KMS-11 (cell line): ENCODE measurements at regions not wholly inside any gene's neighbourhood (a gene's known extent, or its start where the extent isn't known, plus 50 kb on each side); places are given as distances from the start of the nearest gene placed in this dataset.

Experiments used
- H2AFZ ChIP-seq: fragments of 200-600 bp; sonication (generic); 2 replicates; pipeline ENCODE4 v1.6.1; 2016; ENCODE audit warnings: antibody characterized with exemption, mixed run types, low read depth
- H3K27ac ChIP-seq: fragments of 200-600 bp; sonication (generic); 2 replicates; pipeline ENCODE4 v1.6.1; 2016; ENCODE audit warnings: mild to moderate bottlenecking, mixed run types
- H3K27me3 ChIP-seq: fragments of 200-600 bp; sonication (generic); 2 replicates; pipeline ENCODE4 v1.6.1; 2017; ENCODE audit warnings: mild to moderate bottlenecking, low read depth, mixed run types, moderate library complexity; ENCODE audit not compliant: insufficient read depth
- H3K36me3 ChIP-seq: fragments of 200-600 bp; sonication (generic); 2 replicates; pipeline ENCODE4 v1.6.1; 2017; ENCODE audit warnings: mild to moderate bottlenecking, mixed run types; ENCODE audit not compliant: insufficient read depth
- H3K4me1 ChIP-seq: fragments of 200-600 bp; sonication (generic); 2 replicates; pipeline ENCODE4 v1.6.1; 2016; ENCODE audit warnings: mild to moderate bottlenecking, low read depth, mixed run types; ENCODE audit not compliant: poor library complexity, severe bottlenecking
- H3K4me2 ChIP-seq: fragments of 200-600 bp; sonication (generic); 2 replicates; pipeline ENCODE4 v1.7.0; 2016; ENCODE audit warnings: mild to moderate bottlenecking, mixed run types
- H3K4me3 ChIP-seq: fragments of 200-600 bp; sonication (generic); IDR thresholded peaks from 2 replicates; pipeline ENCODE4 v1.6.1; 2017; ENCODE audit warnings: low read depth, low read length, mixed read lengths; ENCODE audit not compliant: insufficient read depth
- H3K79me2 ChIP-seq: fragments of 200-600 bp; sonication (generic); 2 replicates; pipeline ENCODE4 v1.6.1; 2016; ENCODE audit warnings: low read depth, mixed run types; ENCODE audit not compliant: insufficient read depth
- H3K9ac ChIP-seq: fragments of 200-600 bp; sonication (generic); 2 replicates; pipeline ENCODE4 v1.6.1; 2016; ENCODE audit warnings: mild to moderate bottlenecking, mixed run types
- H4K20me1 ChIP-seq: fragments of 200-600 bp; sonication (generic); 2 replicates; pipeline ENCODE4 v1.6.1; 2016; ENCODE audit warnings: mild to moderate bottlenecking, mixed run types; ENCODE audit not compliant: insufficient read depth
- TF ChIP-seq, protein P1 (sequence below): fragments of 200-600 bp; sonication (generic); conservative IDR thresholded peaks from 2 replicates; pipeline ENCODE4 v1.6.1; 2017; ENCODE audit warnings: low read depth, mild to moderate bottlenecking, antibody characterized with exemption, low read length, moderate library complexity, mixed read lengths

- H4K20me1 ChIP-seq = no peaks in the 10 kb centered on the region
- H3K4me2 ChIP-seq = no peak overlapping the region
- H3K79me2 ChIP-seq = no peaks in the 10 kb centered on the region
- peaks cover 34% of the 10 kb centered on the region; the same call in 1 of the 2 replicates for H3K27me3 ChIP-seq
- no peak overlapping the region for H3K27ac ChIP-seq
- no peak overlapping the region for H2AFZ ChIP-seq
- TF ChIP-seq, protein P1, sequence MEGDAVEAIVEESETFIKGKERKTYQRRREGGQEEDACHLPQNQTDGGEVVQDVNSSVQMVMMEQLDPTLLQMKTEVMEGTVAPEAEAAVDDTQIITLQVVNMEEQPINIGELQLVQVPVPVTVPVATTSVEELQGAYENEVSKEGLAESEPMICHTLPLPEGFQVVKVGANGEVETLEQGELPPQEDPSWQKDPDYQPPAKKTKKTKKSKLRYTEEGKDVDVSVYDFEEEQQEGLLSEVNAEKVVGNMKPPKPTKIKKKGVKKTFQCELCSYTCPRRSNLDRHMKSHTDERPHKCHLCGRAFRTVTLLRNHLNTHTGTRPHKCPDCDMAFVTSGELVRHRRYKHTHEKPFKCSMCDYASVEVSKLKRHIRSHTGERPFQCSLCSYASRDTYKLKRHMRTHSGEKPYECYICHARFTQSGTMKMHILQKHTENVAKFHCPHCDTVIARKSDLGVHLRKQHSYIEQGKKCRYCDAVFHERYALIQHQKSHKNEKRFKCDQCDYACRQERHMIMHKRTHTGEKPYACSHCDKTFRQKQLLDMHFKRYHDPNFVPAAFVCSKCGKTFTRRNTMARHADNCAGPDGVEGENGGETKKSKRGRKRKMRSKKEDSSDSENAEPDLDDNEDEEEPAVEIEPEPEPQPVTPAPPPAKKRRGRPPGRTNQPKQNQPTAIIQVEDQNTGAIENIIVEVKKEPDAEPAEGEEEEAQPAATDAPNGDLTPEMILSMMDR = no peak
- no peak overlapping the region for H3K4me3 ChIP-seq
- no peaks in the 10 kb centered on the region for H3K4me1 ChIP-seq
- no peaks in the 10 kb centered on the region for H3K36me3 ChIP-seq
- no peak overlapping the region for H3K9ac ChIP-seq
Observed at GRCh38 chr20:48557380-48557779, 270.4 kb downstream of the PREX1 start.

DNA sequence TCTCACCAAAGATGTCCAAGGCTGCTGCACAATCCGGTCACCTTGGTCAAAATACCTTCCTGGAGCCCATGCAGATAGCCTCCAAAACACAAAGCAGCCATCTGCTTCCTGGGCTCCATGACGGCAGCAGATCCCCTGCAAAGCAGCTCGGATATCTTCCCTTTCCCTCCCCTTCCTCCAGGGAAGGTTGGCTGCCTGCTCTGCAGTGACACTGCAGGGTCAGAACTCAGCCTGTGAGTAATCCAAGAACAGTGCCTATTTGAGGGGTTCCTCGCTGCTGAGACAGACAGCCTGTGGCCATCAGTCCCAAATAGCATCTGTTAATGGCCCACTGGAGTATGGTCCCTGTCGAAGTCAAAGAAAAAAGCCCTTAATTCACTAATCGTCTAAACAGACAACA, 270.8 kb downstream of the PREX1 start:
- no peak overlapping the region for H3K4me3 ChIP-seq
- no peaks in the 10 kb centered on the region for H3K4me1 ChIP-seq

DNA sequence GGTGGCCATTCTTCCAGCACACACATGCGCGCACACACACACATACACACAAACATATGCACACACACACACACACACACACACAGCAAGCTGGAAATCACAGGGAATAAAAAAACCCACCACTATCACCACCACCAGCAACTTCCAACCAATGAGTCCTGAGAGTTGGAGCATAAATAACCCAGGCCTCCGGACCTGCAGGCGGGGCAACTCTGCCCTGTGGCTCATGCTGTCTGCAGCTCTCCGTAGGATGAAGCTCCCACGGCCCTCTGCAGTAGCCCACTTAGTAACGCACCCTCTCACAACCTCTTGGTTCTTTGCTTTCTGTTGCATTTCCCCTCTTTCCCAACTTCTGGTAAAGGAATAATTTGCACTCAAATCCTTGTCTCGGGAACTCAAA, 275.2 kb downstream of the PREX1 start:
- Histone ChIP-seq H3K79me2 (no peaks in the 10 kb centered on the region), H3K4me2 (no peak overlapping the region)
- TF ChIP-seq, protein P1 = no peak

More for the DNA sequence above, 270.8 kb downstream of the PREX1 start:
- H3K79me2 ChIP-seq = no peaks in the 10 kb centered on the region
- H4K20me1 ChIP-seq = no peaks in the 10 kb centered on the region
- no peak overlapping the region for H3K4me2 ChIP-seq
- H2AFZ ChIP-seq = no peak overlapping the region
- TF ChIP-seq, protein P1 = no peak
- H3K36me3 ChIP-seq = no peaks in the 10 kb centered on the region
- H3K27me3 ChIP-seq = peaks cover 34% of the 10 kb centered on the region; the same call in 1 of the 2 replicates
- no peak overlapping the region for H3K27ac ChIP-seq
- H3K9ac ChIP-seq = no peak overlapping the region

GRCh38 chr20:48550814-48551213, 277.0 kb downstream of the PREX1 start:
- Histone ChIP-seq H3K9ac (no peak overlapping the region), H2AFZ (no peak overlapping the region), H3K4me2 (no peak overlapping the region), H3K4me1 (no peaks in the 10 kb centered on the region), H4K20me1 (no peaks in the 10 kb centered on the region), H3K4me3 (no peak overlapping the region), H3K36me3 (no peaks in the 10 kb centered on the region), H3K27ac (no peak overlapping the region), H3K27me3 (peaks cover 36% of the 10 kb centered on the region; the same call in 1 of the 2 replicates), H3K79me2 (no peaks in the 10 kb centered on the region)
- TF ChIP-seq, protein P1 = no peak

More for the DNA sequence above, 275.2 kb downstream of the PREX1 start:
- H2AFZ ChIP-seq = no peak overlapping the region
- no peaks in the 10 kb centered on the region for H4K20me1 ChIP-seq
- no peak overlapping the region for H3K4me3 ChIP-seq
- peaks cover 36% of the 10 kb centered on the region; the same call in 1 of the 2 replicates for H3K27me3 ChIP-seq
- no peak overlapping the region for H3K9ac ChIP-seq
- H3K4me1 ChIP-seq = no peaks in the 10 kb centered on the region
- H3K36me3 ChIP-seq = no peaks in the 10 kb centered on the region
- no peak overlapping the region for H3K27ac ChIP-seq

- Histone ChIP-seq H3K27ac (no peak overlapping the region), H3K79me2 (no peaks in the 10 kb centered on the region), H3K4me3 (no peak overlapping the region), H3K36me3 (no peaks in the 10 kb centered on the region), H3K4me2 (no peak overlapping the region), H3K9ac (no peak overlapping the region), H3K4me1 (no peaks in the 10 kb centered on the region), H4K20me1 (no peaks in the 10 kb centered on the region), H2AFZ (no peak overlapping the region), H3K27me3 (peaks cover 11% of the 10 kb centered on the region; the same call in 1 of the 2 replicates)
- TF ChIP-seq, protein P1 = no peak
Observed at GRCh38 chr20:48547664-48548063, 280.1 kb downstream of the PREX1 start.
